Panc1 (cell line): ENCODE measurements at regions not wholly inside any gene's neighbourhood (a gene's known extent, or its start where the extent isn't known, plus 50 kb on each side); places are given as distances from the start of the nearest gene placed in this dataset.

Source experiments
- CTCF ChIP-seq: fragments of 450-650 bp; IDR thresholded peaks from 2 replicates; pipeline ENCODE4 v1.5.1; 2017; ENCODE audit warnings: mild to moderate bottlenecking
- POLR2AphosphoS5 ChIP-seq: IDR thresholded peaks from 2 replicates; pipeline ENCODE4 v1.6.1; 2012; ENCODE audit warnings: mild to moderate bottlenecking, low read depth, low read length, moderate library complexity
- SIN3A ChIP-seq: IDR thresholded peaks from 2 replicates; pipeline ENCODE4 v1.6.1; 2012; ENCODE audit warnings: low read depth, mild to moderate bottlenecking, low read length, moderate library complexity, borderline replicate concordance; ENCODE audit not compliant: insufficient read depth
- TF ChIP-seq, protein P1 (sequence below), 2 experiments: IDR thresholded peaks; 2 replicates each; pipeline ENCODE4 v1.6.1; 2011 to 2012; ENCODE audit warnings: low read depth in 2 of 2, control low read depth in 1 of 2, low read length in 1 of 2, mild to moderate bottlenecking in 1 of 2, moderate library complexity in 1 of 2; ENCODE audit not compliant: insufficient read depth in 1 of 2

GRCh38 chr13:55573565-55573964 is 1567.2 kb upstream of the PRR20A start:
- TF ChIP-seq CTCF (no peak), POLR2AphosphoS5 (no peak), SIN3A (no peak)
- TF ChIP-seq, protein P1, sequence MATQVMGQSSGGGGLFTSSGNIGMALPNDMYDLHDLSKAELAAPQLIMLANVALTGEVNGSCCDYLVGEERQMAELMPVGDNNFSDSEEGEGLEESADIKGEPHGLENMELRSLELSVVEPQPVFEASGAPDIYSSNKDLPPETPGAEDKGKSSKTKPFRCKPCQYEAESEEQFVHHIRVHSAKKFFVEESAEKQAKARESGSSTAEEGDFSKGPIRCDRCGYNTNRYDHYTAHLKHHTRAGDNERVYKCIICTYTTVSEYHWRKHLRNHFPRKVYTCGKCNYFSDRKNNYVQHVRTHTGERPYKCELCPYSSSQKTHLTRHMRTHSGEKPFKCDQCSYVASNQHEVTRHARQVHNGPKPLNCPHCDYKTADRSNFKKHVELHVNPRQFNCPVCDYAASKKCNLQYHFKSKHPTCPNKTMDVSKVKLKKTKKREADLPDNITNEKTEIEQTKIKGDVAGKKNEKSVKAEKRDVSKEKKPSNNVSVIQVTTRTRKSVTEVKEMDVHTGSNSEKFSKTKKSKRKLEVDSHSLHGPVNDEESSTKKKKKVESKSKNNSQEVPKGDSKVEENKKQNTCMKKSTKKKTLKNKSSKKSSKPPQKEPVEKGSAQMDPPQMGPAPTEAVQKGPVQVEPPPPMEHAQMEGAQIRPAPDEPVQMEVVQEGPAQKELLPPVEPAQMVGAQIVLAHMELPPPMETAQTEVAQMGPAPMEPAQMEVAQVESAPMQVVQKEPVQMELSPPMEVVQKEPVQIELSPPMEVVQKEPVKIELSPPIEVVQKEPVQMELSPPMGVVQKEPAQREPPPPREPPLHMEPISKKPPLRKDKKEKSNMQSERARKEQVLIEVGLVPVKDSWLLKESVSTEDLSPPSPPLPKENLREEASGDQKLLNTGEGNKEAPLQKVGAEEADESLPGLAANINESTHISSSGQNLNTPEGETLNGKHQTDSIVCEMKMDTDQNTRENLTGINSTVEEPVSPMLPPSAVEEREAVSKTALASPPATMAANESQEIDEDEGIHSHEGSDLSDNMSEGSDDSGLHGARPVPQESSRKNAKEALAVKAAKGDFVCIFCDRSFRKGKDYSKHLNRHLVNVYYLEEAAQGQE (IDR thresholded peaks at IDR 0.05; ENCODE audit: insufficient read depth in 1 of 2, low read depth in 2 of 2, low read length in 1 of 2) = no peak
